DMS53 treated with DMSO at 0.1 percent for 48 hours (cell line): ENCODE measurements at regions not wholly inside any gene's neighbourhood (a gene's known extent, or its start where the extent isn't known, plus 50 kb on each side); places are given as distances from the start of the nearest gene placed in this dataset.
A peak's percentile ranks its signal among the peaks of the same experiment; 100 is the strongest.
"Not testable (repeated sequence)": the region's sequence is repeated elsewhere in the genome, so short reads cannot be mapped to it uniquely, and the experiment has no call there.

Source experiments
- DNase-seq: peaks from one replicate; lab custom pipeline; 2025; ENCODE audit not compliant: unreplicated experiment; lab: John Stamatoyannopoulos, UW

GRCh38 chr7:113331155-113331898, 213.0 kb upstream of the SMIM30 start:
- no peak for DNase-seq

- DNase-seq = no peak
Observed at GRCh38 chr7:113321201-113321600, 202.8 kb upstream of the SMIM30 start.

GRCh38 chr7:113320419-113320818, 202.1 kb upstream of the SMIM30 start:
- DNase-seq = no peak

GRCh38 chr7:113314594-113314993, 196.2 kb upstream of the SMIM30 start:
- no peak for DNase-seq

DNA sequence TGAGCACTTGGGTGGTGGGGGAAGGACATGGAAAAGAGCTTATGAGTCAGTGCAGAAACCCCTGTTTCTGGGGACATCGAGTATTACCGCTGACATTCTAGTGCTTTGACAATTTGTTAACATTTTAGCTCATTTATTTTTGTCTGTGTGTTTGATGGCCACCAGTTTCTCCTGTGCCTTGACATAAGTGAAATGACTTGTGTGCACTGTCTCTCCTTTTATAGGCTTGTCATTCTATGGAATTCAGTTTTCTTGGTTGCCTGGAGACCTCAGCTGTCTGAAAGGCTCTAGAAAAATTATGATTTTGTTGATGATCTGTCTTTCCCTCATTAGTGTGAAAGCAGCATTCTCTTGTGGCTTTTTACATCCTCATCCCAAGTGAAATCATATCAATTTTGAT, 190.0 kb upstream of the SMIM30 start:
- DNase-seq = no peak

DNA sequence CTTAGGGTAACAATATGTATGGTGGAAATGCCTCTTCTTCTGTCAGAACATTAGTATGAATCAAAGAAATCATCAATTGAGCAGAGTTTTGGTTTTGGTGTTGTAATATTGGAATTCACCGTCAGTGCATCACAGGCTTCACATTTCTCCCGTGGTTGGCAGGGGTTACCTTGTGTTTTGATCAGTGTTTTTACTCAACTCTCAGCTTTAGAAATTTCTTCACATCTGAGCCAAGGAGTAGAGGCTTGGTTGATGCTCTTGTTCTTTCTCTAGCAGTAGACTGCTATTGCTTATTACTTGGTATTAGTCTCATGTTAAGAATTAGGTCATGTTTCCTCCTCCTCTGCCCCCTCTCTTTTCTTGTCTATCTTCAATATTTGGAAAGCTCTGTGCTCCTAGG, 188.8 kb upstream of the SMIM30 start:
- DNase-seq = no peak

- DNase-seq = no peak
Observed at GRCh38 chr7:113306302-113306701, 187.9 kb upstream of the SMIM30 start.

DNA sequence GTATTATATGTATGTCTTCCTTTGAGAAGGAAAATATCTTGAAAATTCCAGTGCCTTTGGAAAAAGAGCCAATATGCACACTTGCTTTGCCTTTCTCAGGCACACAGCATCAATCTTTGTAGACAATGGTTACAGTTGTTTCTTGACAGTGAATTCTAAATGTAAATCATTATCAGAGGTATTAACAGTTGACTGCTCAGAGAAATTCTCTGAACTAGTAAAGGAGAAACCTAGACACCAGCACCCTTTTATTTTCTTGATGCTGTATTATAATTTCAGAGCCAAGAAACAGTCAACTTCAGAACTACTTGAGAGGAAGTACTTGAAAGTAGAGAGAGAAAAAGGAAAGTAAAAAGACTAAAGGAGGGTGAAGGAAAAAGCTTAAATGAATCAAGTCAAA, 185.8 kb upstream of the SMIM30 start:
- no peak for DNase-seq

GRCh38 chr7:113303388-113303787, 185.0 kb upstream of the SMIM30 start:
- DNase-seq = not testable (repeated sequence)

- DNase-seq = no peak
Observed at GRCh38 chr7:113301983-113302382, 183.6 kb upstream of the SMIM30 start.

GRCh38 chr7:113301141-113301540, 182.8 kb upstream of the SMIM30 start:
- no peak for DNase-seq

DNA sequence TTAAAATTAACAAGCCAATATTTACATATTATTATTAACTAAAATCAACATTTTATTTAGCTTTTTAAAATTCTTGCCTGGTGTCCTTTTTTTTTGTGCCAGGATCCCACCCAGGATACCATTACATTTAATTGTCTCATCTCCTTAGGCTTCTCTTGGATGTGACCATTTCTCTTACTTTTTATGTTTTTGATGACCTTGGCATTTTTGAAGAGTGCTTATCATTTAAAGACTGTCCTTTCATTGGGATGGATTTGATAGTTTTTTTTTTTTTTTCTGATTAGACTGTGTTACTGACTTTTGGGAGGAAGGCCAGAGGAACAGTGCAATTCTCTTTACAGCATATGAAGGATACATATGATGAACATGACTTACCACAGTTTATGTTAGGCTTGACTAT, 181.4 kb upstream of the SMIM30 start:
- DNase-seq = no peak

DNA sequence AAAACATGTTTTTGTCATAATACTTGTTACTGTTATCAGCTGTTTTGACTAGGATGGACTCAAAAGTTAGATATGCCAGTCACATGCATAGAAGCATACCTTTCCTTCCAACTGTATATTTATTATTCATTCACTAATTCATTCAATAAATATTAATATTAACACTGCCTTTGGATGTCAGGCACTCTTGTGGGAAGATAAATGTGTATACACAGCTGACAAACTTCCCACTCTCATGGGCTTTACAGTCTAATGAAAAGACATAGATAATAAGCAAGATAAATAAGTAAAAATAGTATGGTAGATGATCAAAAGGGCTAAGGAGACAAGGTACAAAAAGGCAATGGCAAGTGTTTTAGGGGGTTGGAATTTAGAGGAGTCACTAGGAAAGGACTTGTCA, 180.1 kb upstream of the SMIM30 start:
- DNase-seq = no peak

DNA sequence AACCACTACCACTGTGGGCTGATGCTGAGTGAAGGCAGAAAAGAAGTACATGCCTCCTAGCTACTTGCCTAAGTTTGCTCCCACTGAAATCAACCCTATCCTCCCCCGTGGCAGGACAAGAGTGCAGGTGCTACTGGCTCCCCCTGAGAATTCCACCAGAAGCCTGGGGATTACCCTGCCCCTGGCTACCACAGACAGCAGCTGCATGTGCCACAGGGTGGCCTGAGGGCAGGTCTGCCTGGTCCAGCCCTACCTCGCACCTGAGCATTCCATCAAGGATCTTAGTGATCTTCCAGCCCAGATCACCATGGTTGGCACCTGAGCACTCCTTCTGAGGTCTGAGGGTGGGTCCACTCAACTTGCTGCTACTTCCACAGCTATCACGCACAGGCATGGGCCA, 176.4 kb upstream of the SMIM30 start:
- DNase-seq = no peak

DNA sequence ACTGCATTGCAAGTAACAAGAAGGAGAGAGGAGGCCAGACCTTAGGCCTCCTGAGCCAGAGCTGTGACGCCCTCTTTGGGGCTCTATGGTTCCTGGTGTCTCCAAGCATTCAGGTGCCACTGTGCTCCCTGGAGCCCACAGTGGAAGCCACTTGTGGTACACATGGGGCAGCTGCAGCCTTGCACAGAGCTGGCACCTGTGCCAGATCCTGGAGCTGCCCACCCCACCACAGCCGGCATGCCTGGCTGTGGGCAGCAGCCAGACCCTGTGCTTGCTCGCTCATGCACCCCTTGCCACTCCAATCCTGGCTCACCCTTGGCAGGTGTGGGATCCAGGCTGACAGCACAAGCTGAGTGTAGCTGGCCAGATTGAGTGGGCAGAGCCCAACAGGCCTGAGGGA, 173.8 kb upstream of the SMIM30 start:
- DNase-seq = no peak

- no peak for DNase-seq
Observed at GRCh38 chr7:113291058-113291457, 172.7 kb upstream of the SMIM30 start.

GRCh38 chr7:113289140-113289740, 170.9 kb upstream of the SMIM30 start:
- DNase-seq = peak; percentile 40

DNA sequence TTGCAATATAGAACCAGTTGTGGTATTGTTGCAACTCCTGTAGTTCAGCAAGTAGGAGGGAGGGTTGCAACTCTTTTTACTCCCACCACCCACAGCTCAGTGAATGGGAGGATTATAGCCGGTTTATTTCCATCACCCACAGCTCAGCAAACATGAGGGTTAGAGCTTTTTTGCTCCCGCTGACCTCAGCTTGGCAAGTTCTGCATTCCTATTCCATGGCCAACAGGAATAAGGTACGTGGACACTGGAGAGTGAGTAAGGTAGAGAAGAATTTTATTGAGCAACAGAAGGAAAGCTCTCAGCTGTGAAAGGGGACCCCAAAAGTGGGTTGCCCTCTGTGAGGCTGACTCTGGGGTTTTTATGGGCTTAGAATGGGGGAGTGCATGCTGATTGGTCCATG, 167.1 kb upstream of the SMIM30 start:
- no peak for DNase-seq

- DNase-seq = no peak
Observed at GRCh38 chr7:113283861-113284260, 165.5 kb upstream of the SMIM30 start.

GRCh38 chr7:113282875-113283274, 164.5 kb upstream of the SMIM30 start:
- DNase-seq = no peak

DNA sequence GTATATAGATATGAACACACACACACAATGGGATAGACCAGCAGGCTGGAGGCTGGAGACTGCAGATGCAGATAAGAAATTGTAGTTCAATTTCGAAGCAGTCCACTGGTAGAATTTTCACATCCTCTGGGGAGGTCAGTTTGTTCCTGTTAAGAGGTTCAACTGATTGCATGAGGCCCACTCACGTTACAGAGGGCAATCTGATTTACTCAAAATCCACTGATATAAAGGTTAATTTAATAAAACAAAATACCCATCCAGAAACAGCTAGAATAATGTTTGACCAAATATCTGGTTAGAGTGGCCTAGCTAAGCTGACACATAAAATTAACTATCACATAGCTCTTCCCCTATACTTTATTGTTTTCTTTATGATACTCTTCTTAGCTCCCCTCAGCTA, 162.9 kb upstream of the SMIM30 start:
- DNase-seq = no peak

DNA sequence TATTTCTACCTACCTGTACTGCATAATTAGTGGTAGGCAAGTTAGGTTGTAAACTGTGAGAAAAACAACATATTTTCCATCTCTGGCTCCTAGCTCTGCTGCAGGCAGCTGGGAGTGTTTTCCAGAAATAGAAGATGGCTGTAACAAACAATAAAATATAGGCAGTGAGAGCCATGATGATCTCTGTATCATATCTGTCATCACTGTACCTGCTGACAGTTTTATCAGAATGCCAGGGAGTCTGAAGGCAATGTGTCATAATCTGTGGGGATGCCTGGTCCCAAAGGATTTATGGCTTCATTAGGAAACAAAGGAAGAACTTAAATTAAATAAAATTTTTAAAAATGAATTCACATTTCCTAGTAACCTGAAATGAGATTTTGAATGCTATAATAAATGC, 160.9 kb upstream of the SMIM30 start:
- no peak for DNase-seq

DNA sequence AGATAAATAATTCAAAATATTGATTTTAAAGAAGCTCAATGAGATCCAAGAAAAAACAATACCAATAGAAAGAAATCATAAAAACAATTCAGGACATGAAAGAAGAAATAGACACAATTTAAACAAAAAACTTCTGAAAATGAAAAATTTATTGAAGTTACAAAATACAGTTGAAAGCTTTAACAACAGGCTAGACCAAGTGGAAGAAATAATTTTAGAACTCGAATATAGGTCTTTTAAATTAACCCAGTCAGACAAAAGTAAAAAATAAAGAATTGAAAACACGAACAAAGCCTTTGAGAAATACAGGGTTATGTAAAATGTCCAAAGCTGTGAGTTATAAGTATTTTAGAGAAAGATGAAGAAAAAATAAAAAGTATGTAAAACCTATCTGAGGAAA, 152.4 kb upstream of the SMIM30 start:
- no peak for DNase-seq
